ENCODE measurements at regions not wholly inside any gene's neighbourhood (a gene's known extent, or its start where the extent isn't known, plus 50 kb on each side); places are given as distances from the start of the nearest gene placed in this dataset.
A peak's percentile ranks its signal among the peaks of the same experiment; 100 is the strongest.

DNA sequence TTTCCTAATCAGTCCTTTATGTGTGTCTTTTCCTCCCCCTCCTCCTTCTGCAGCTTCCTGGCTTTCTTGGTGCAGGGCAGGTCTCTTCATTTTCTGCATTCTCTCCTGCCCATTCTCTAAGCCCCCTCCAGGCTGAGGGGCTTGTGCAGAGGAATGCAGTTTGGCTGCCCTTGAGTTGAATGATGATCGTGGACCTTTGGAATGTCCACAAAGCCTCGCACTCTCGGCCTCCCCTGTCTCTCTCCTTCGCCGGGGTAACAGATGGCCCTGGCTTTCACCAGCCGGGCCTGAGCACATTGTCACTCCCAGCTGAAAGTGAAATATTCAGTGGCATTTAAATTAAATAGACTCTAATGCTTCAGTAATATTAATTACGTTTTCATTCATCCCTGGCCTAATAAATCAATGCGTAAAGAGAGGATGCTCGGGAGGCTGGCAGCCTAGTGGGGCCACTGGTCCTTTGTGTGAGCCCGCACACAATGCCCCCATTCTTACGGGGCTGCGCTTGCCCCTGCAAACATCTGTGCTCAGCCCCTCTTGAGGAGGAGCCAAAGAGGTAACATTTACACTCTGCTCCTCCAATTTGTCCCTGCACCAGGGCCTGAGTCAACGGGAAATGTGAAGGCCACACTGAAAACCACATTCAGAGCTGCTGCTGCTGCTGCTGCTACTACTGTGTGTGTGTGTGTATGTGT lies 64.9 kb upstream of the PAX6 start:
- peaks cover 0 to 16% of the 10 kb centered on the region in 2 experiments for H3K27me3 ChIP-seq (replicated peaks in 1 of 2; ENCODE audit: control insufficient read depth in 2 of 2, extremely low read depth in 1 of 2, insufficient read depth in 2 of 2, low read length in 1 of 2)
- H3K4me3 ChIP-seq (ENCODE audit: control insufficient read depth in 1 of 2, extremely low read depth in 1 of 2, low read length in 1 of 2): no peak overlapping the region
- H3K36me3 ChIP-seq (ENCODE audit: control insufficient read depth in 2 of 2, extremely low read depth in 1 of 2, insufficient read depth in 1 of 2, low read length in 1 of 2): no peaks in the 10 kb centered on the region
- no peaks in the 10 kb centered on the region for H3K36me3 Mint-ChIP-seq
- H3K4me1 ChIP-seq (ENCODE audit: control insufficient read depth in 1 of 2, extremely low read depth in 1 of 2, insufficient read depth in 2 of 2, low read length in 2 of 2): no peaks in the 10 kb centered on the region
- no peak overlapping the region for H3K27ac Mint-ChIP-seq
- H3K27me3 Mint-ChIP-seq: peaks cover 28 to 31% of the 10 kb centered on the region in 2 donors
- DNase-seq: no peak
- H3K9me3 ChIP-seq: no peaks in the 10 kb centered on the region
- no peaks in the 10 kb centered on the region for H3K9me3 Mint-ChIP-seq
- H3K4me3 Mint-ChIP-seq: no peak overlapping the region
- no peaks in the 10 kb centered on the region for H3K4me1 Mint-ChIP-seq
- CTCF ChIA-PET: no interaction called here
- POLR2A ChIA-PET: no interaction called here
- no peak for ATAC-seq (replicated peaks in 1 of 4)
- 77% methylated on average over 9 of the region's 13 CpGs for WGBS (ENCODE audit: insufficient coverage)
- no peak overlapping the region for H3K27ac ChIP-seq (ENCODE audit: low read length)

GRCh38 chr11:31874631-31875191 lies 63.6 kb upstream of the PAX6 start:
- Histone ChIP-seq H3K9me3 (no peaks in the 10 kb centered on the region), H3K27me3 (replicated peaks in 1 of 2; ENCODE audit: control insufficient read depth in 2 of 2, extremely low read depth in 1 of 2, insufficient read depth in 2 of 2, low read length in 1 of 2) (peaks cover 0 to 21% of the 10 kb centered on the region in 2 experiments), H3K4me1 (ENCODE audit: control insufficient read depth in 1 of 2, extremely low read depth in 1 of 2, insufficient read depth in 2 of 2, low read length in 2 of 2) (no peaks in the 10 kb centered on the region), H3K4me3 (ENCODE audit: control insufficient read depth in 1 of 2, extremely low read depth in 1 of 2, low read length in 1 of 2) (no peak overlapping the region), H3K27ac (ENCODE audit: low read length) (no peak overlapping the region), H3K36me3 (ENCODE audit: control insufficient read depth in 2 of 2, extremely low read depth in 1 of 2, insufficient read depth in 1 of 2, low read length in 1 of 2) (no peaks in the 10 kb centered on the region)
- no peak for DNase-seq
- Mint-ChIP-seq H3K4me3 (no peak overlapping the region), H3K4me1 (no peaks in the 10 kb centered on the region), H3K36me3 (no peaks in the 10 kb centered on the region), H3K27me3 (peaks cover 31 to 32% of the 10 kb centered on the region in 2 donors), H3K9me3 (no peaks in the 10 kb centered on the region), H3K27ac (no peak overlapping the region)
- 41% methylated on average over 3 of the region's 6 CpGs for WGBS (ENCODE audit: insufficient coverage)
- ChIA-PET CTCF (interaction anchor here in 1 of 2 donors (0.6 kb wide), 1 partner anchor 697 kb away, joined by 3 read pairs; no protein-coding TSS in a partner anchor), POLR2A (no interaction called here)
- ATAC-seq (replicated peaks in 1 of 4): no peak

GRCh38 chr11:31873124-31873523 lies 62.0 kb upstream of the PAX6 start:
- H3K4me3 Mint-ChIP-seq: no peak overlapping the region
- no peaks in the 10 kb centered on the region for H3K4me1 ChIP-seq (ENCODE audit: control insufficient read depth in 1 of 2, extremely low read depth in 1 of 2, insufficient read depth in 2 of 2, low read length in 2 of 2)
- no peak overlapping the region for H3K27ac Mint-ChIP-seq
- peaks cover 0 to 24% of the 10 kb centered on the region in 2 experiments for H3K27me3 ChIP-seq (replicated peaks in 1 of 2; ENCODE audit: control insufficient read depth in 2 of 2, extremely low read depth in 1 of 2, insufficient read depth in 2 of 2, low read length in 1 of 2)
- no peak for ATAC-seq (replicated peaks in 1 of 4)
- no peak overlapping the region for H3K27ac ChIP-seq (ENCODE audit: low read length)
- POLR2A ChIA-PET: no interaction called here
- H3K4me3 ChIP-seq (ENCODE audit: control insufficient read depth in 1 of 2, extremely low read depth in 1 of 2, low read length in 1 of 2): no peak overlapping the region
- H3K4me1 Mint-ChIP-seq: no peaks in the 10 kb centered on the region
- CTCF ChIA-PET: no interaction called here
- no peaks in the 10 kb centered on the region for H3K9me3 ChIP-seq
- H3K9me3 Mint-ChIP-seq: no peaks in the 10 kb centered on the region
- H3K36me3 ChIP-seq (ENCODE audit: control insufficient read depth in 2 of 2, extremely low read depth in 1 of 2, insufficient read depth in 1 of 2, low read length in 1 of 2): no peaks in the 10 kb centered on the region
- H3K27me3 Mint-ChIP-seq: peaks cover 38 to 39% of the 10 kb centered on the region in 2 donors
- no peaks in the 10 kb centered on the region for H3K36me3 Mint-ChIP-seq
- 25% methylated on average over 1 of the region's 2 CpGs for WGBS (ENCODE audit: insufficient coverage)
- no peak for DNase-seq

- peaks cover 0 to 24% of the 10 kb centered on the region in 2 experiments for H3K27me3 ChIP-seq (replicated peaks in 1 of 2; ENCODE audit: control insufficient read depth in 2 of 2, extremely low read depth in 1 of 2, insufficient read depth in 2 of 2, low read length in 1 of 2)
Observed at GRCh38 chr11:31872076-31872443, 60.9 kb upstream of the PAX6 start.

GRCh38 chr11:31871310-31872075 lies 60.4 kb upstream of the PAX6 start:
- Mint-ChIP-seq H3K27ac (no peak overlapping the region), H3K4me3 (no peak overlapping the region), H3K4me1 (no peaks in the 10 kb centered on the region), H3K36me3 (no peaks in the 10 kb centered on the region), H3K9me3 (peaks cover 0 to 5% (median 0%) of the 10 kb centered on the region in 3 donors), H3K27me3 (peaks cover 41 to 42% of the 10 kb centered on the region in 2 donors)
- 72% methylated on average over 5 of the region's 10 CpGs for WGBS (ENCODE audit: insufficient coverage)
- Histone ChIP-seq H3K27me3 (replicated peaks in 1 of 2; ENCODE audit: control insufficient read depth in 2 of 2, extremely low read depth in 1 of 2, insufficient read depth in 2 of 2, low read length in 1 of 2) (peaks cover 0 to 24% of the 10 kb centered on the region in 2 experiments), H3K27ac (ENCODE audit: low read length) (no peak overlapping the region), H3K9me3 (no peaks in the 10 kb centered on the region), H3K36me3 (ENCODE audit: control insufficient read depth in 2 of 2, extremely low read depth in 1 of 2, insufficient read depth in 1 of 2, low read length in 1 of 2) (no peaks in the 10 kb centered on the region), H3K4me1 (ENCODE audit: control insufficient read depth in 1 of 2, extremely low read depth in 1 of 2, insufficient read depth in 2 of 2, low read length in 2 of 2) (no peaks in the 10 kb centered on the region), H3K4me3 (ENCODE audit: control insufficient read depth in 1 of 2, extremely low read depth in 1 of 2, low read length in 1 of 2) (no peak overlapping the region)
- ChIA-PET CTCF (interaction anchor here in 1 of 2 donors (1.1 kb wide), 1 partner anchor 473 kb away, joined by 3 read pairs; no protein-coding TSS in a partner anchor), POLR2A (no interaction called here)
- ATAC-seq (replicated peaks in 1 of 4): peak in 1 of 4 experiments; percentile 34
- DNase-seq: no peak

More at GRCh38 chr11:31872076-31872443, 60.9 kb upstream of the PAX6 start:
- Mint-ChIP-seq H3K36me3 (no peaks in the 10 kb centered on the region), H3K9me3 (no peaks in the 10 kb centered on the region), H3K27me3 (peaks cover 39 to 41% of the 10 kb centered on the region in 2 donors), H3K27ac (no peak overlapping the region), H3K4me3 (no peak overlapping the region), H3K4me1 (no peaks in the 10 kb centered on the region)
- Histone ChIP-seq H3K36me3 (ENCODE audit: control insufficient read depth in 2 of 2, extremely low read depth in 1 of 2, insufficient read depth in 1 of 2, low read length in 1 of 2) (no peaks in the 10 kb centered on the region), H3K9me3 (no peaks in the 10 kb centered on the region), H3K4me3 (ENCODE audit: control insufficient read depth in 1 of 2, extremely low read depth in 1 of 2, low read length in 1 of 2) (no peak overlapping the region), H3K4me1 (ENCODE audit: control insufficient read depth in 1 of 2, extremely low read depth in 1 of 2, insufficient read depth in 2 of 2, low read length in 2 of 2) (no peaks in the 10 kb centered on the region), H3K27ac (ENCODE audit: low read length) (no peak overlapping the region)
- no CpG with 5 or more reads among the region's 3 CpGs for WGBS (ENCODE audit: insufficient coverage)
- ChIA-PET POLR2A (no interaction called here), CTCF (interaction anchor here (0.5 to 1.1 kb wide), 2 partner anchors 410 to 474 kb away, joined by 3 read pairs; no protein-coding TSS in a partner anchor)
- ATAC-seq (replicated peaks in 1 of 4) (no peak), DNase-seq (no peak)

DNA sequence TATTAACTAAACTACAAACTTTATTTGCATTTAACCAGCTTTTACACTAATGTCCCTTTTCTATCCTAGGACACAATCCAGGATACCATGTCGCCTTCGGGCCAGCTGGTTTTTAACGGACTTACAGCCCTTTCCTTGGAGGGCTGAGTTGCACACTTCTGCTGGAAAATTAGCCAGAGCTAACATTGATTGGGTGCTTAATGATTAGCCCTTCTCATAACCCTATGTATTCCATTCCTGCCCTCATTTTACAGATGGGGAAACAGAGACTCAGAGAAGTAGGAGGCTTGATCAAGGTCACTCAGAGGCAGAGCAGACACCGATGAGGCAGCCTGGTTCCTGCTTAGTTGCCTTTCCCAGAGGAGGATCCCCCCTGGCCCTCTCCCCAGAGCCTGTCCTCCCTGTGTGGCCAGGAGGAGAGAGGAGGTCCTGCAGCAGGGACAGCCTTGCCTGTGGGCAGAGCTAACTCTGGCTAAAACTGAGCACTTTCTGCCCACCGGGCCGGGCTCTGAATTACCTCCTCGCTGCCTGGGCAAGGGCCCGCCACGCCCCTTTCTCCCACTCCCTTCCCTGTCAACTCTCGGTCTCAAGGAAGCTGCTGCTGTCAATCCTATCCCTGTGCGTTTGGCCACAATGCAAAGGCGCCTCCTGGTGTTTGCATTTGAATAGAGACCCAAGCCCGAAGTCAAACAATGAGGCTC lies 59.6 kb upstream of the PAX6 start:
- WGBS (ENCODE audit: insufficient coverage): 3% methylated on average over 9 of the region's 13 CpGs
- peaks cover 0 to 27% of the 10 kb centered on the region in 2 experiments for H3K27me3 ChIP-seq (replicated peaks in 1 of 2; ENCODE audit: control insufficient read depth in 2 of 2, extremely low read depth in 1 of 2, insufficient read depth in 2 of 2, low read length in 1 of 2)
- CTCF ChIA-PET: interaction anchor here (0.6 to 0.7 kb wide), 4 partner anchors 20 to 928 kb away, joined by 3 to 6 read pairs (median 4); no protein-coding TSS in a partner anchor

More for the DNA sequence above, 59.6 kb upstream of the PAX6 start:
- Mint-ChIP-seq H3K4me1 (no peaks in the 10 kb centered on the region), H3K27ac (no peak overlapping the region), H3K4me3 (no peak overlapping the region), H3K27me3 (peaks cover 34 to 38% of the 10 kb centered on the region in 2 donors), H3K9me3 (peaks cover 0 to 5% (median 0%) of the 10 kb centered on the region in 3 donors), H3K36me3 (no peaks in the 10 kb centered on the region)
- H3K27ac ChIP-seq (ENCODE audit: low read length): no peak overlapping the region
- H3K9me3 ChIP-seq: no peaks in the 10 kb centered on the region
- H3K36me3 ChIP-seq (ENCODE audit: control insufficient read depth in 2 of 2, extremely low read depth in 1 of 2, insufficient read depth in 1 of 2, low read length in 1 of 2): no peaks in the 10 kb centered on the region
- POLR2A ChIA-PET: no interaction called here
- H3K4me3 ChIP-seq (ENCODE audit: control insufficient read depth in 1 of 2, extremely low read depth in 1 of 2, low read length in 1 of 2): no peak overlapping the region
- ATAC-seq (replicated peaks in 1 of 4): no peak
- no peaks in the 10 kb centered on the region for H3K4me1 ChIP-seq (ENCODE audit: control insufficient read depth in 1 of 2, extremely low read depth in 1 of 2, insufficient read depth in 2 of 2, low read length in 2 of 2)
- DNase-seq: peak in 5 of 35 experiments; percentile 1 to 29 (median 3)

Measured in T-cell (primary cell).